ENCODE measurements at regions not wholly inside any gene's neighbourhood (a gene's known extent, or its start where the extent isn't known, plus 50 kb on each side); places are given as distances from the start of the nearest gene placed in this dataset.
A peak's percentile ranks its signal among the peaks of the same experiment; 100 is the strongest.

DNA sequence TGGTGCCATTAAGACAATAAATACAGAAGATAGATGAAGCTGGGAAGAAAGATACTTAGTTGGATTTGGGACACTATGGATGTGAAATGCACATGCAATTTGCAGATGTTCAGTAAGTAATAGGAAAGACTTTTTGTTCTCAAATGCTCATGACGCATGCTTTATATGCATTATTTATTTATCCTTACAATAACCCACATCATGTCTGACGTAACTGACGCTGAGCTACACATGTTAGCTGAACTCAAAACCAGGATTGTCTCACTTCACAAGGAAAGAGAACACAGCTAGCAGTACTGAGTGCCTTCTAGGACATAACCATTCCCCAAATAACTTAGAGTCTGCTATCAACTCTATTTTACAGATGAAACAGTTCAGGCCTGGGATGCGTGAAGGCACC lies 463.4 kb downstream of the FGF9 start:
- POLR2A ChIA-PET (ENCODE audit: unreplicated experiment), result no interaction called here

More for the DNA sequence above, 463.4 kb downstream of the FGF9 start:
- Histone ChIP-seq H2BK5ac (ENCODE audit: low read depth, low read length, poor library complexity, severe bottlenecking) (no peak overlapping the region), H3K79me1 (ENCODE audit: low read depth in 1 of 2, low read length in 2 of 2) (no peaks in the 10 kb centered on the region), H3K4me3 (ENCODE audit: insufficient read depth, low read depth, low read length) (no peak overlapping the region), H2AK9ac (replicated peaks; ENCODE audit: low read depth, low read length, poor library complexity) (no peak overlapping the region), H3K23ac (ENCODE audit: low read depth, low read length) (no peak overlapping the region), H4K91ac (ENCODE audit: insufficient read depth, low read depth, low read length) (peak overlapping the region; percentile 19; the same call in 1 of the 2 replicates), H3K9me1 (ENCODE audit: insufficient read depth, low read length) (no peaks in the 10 kb centered on the region), H2AK5ac (ENCODE audit: low read depth, low read length) (no peak overlapping the region), H3K4ac (ENCODE audit: low read depth, low read length) (no peak overlapping the region), H3K9me3 (ENCODE audit: control insufficient read depth, insufficient read depth, low read length) (peaks cover 3% of the 10 kb centered on the region; the same call in 1 of the 2 replicates), H3K36me3 (ENCODE audit: control insufficient read depth, insufficient read depth, low read length) (no peaks in the 10 kb centered on the region), H3K27me3 (ENCODE audit: control insufficient read depth, insufficient read depth, low read length) (peaks cover 2% of the 10 kb centered on the region), H2BK20ac (ENCODE audit: low read depth, low read length) (peak overlapping the region; percentile 21), H4K8ac (ENCODE audit: low read depth in 2 of 2, low read length in 2 of 2) (0 out of 4 replicates have a peak overlapping the region, but pooled peaks of 1 of the 2 experiments have one; percentile 21), H2BK15ac (ENCODE audit: low read depth, low read length) (no peak overlapping the region), H4K5ac (ENCODE audit: low read depth, low read length) (peak overlapping the region; percentile 52; the same call in 1 of the 2 replicates), H2AFZ (replicated peaks; ENCODE audit: low read length, poor library complexity) (no peak overlapping the region), H3K4me2 (ENCODE audit: low read depth, low read length) (no peak overlapping the region), H3K56ac (ENCODE audit: extremely low read depth, insufficient read depth, low read length) (no peak overlapping the region), H4K20me1 (ENCODE audit: insufficient read depth, low read length) (no peaks in the 10 kb centered on the region), H3K9ac (ENCODE audit: low read depth, low read length) (no peak overlapping the region), H3K18ac (ENCODE audit: low read depth, low read length) (peak overlapping the region; percentile 13; the same call in 1 of the 2 replicates), H3K14ac (replicated peaks; ENCODE audit: low read depth, low read length) (no peak overlapping the region), H3K27ac (ENCODE audit: insufficient read depth, low read length) (peak overlapping the region; percentile 15; the same call in 1 of the 2 replicates), H3K4me1 (ENCODE audit: control insufficient read depth, insufficient read depth, low read length) (peaks cover 5% of the 10 kb centered on the region; the same call in 1 of the 2 replicates), H2BK120ac (ENCODE audit: low read depth, low read length) (no peak overlapping the region)
- dilution Hi-C loops (cut with HindIII; ENCODE audit: low sequenced_read_pairs, unreplicated experiment), result no loop called here
- intact Hi-C loops (cut with micrococcal nuclease), result no loop called here
- in situ Hi-C loops (cut with MboI; ENCODE audit: low sequenced_read_pairs), result no loop called here
- WGBS, 2 experiments (ENCODE audit: extremely low coverage in 2 of 2, insufficient read length in 1 of 2), result 76% methylated on average over 2 of the region's 4 CpGs; no CpG with 5 or more reads in 1 of the 2 experiments
- BruUV-seq (replicated peaks), result no TSS peak
- CTCF ChIA-PET, result no interaction called here
- DNase-seq (peak; percentile 68), ATAC-seq (ENCODE audit: low read depth) (no peak)
- TF ChIP-seq MXI1 (IDR thresholded peaks at IDR 0.05; ENCODE audit: borderline replicate concordance, low read depth, low read length) (no peak), CEBPB (IDR thresholded peaks at IDR 0.05; ENCODE audit: low read depth, low read length) (no peak), NFE2L2 (IDR thresholded peaks at IDR 0.05; ENCODE audit: low read depth, low read length) (no peak), RFX5 (IDR thresholded peaks at IDR 0.05; ENCODE audit: low read depth, low read length) (no peak), POLR2A (IDR thresholded peaks at IDR 0.05; ENCODE audit: low read depth, low read length) (no peak), USF2 (IDR thresholded peaks at IDR 0.05; ENCODE audit: low read depth, low read length) (no peak), MAFK (IDR thresholded peaks at IDR 0.05; ENCODE audit: low read depth, low read length) (no peak), CHD1 (IDR thresholded peaks at IDR 0.05; ENCODE audit: low read depth, low read length) (no peak), FOS (IDR thresholded peaks at IDR 0.05; ENCODE audit: low read depth, low read length) (no peak), CTCF (conservative IDR thresholded peaks at IDR 0.05; ENCODE audit: low read depth, low read length) (no peak), RCOR1 (IDR thresholded peaks at IDR 0.05; ENCODE audit: insufficient replicate concordance, low read length) (no peak), SMC3 (IDR thresholded peaks at IDR 0.05; ENCODE audit: low read depth, low read length) (no peak)
